ENCODE measurements at regions not wholly inside any gene's neighbourhood (a gene's known extent, or its start where the extent isn't known, plus 50 kb on each side); places are given as distances from the start of the nearest gene placed in this dataset.

DNA sequence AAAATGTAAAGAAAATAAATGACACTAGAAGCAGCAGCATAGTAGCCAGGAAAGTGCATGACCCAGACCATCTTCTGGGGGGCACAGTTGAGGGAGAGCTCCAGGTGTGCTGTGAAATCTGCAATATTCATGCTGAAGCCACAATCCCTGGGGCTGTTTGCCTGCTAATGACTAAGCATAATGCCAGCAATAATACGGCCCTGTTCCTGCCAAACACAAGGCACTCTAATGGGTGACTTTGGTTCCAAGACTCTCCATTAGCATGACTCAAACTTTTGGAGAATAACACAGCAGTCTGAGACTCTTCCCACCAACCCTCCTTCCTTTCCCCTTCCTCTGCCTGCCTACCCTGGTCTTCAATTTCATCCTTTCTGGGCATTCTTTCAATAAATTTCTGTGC, 77.9 kb upstream of the DOCK10 start:
- no peaks in the 10 kb centered on the region for H3K36me3 ChIP-seq (ENCODE audit: control insufficient read depth in 2 of 2, insufficient read depth in 1 of 2, low read length in 2 of 2)
- CTCF ChIA-PET = no interaction called here

DNA sequence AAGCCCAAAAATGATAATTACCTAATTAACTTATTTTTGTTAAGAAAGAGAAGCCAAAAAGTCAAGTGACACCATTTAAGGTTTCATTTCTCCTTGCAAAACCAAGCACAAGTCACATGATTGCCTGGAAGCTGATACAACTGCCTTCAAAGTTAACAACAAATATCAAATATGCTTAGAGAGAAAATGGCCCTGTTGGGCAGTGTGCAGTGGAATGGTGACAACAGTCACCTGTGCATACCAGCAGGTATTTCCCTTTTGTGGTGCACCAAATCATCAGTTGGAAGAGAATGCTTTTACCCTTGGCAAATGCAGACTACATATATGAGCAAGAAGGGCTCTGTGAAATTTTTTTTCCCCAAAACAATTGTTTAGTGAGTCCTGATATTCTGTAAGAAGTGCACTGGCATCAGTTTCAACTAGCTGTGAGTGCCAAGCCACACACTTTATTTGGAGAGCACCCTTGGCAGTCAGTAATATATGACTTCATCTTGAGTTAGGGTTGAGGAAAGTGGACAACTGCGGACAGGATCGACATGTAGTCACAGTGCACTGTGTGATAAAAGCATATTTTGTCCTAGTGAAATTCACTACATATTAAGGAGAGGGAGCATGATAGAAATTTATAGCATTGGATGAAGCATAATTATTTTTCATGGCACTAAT, 74.9 kb upstream of the DOCK10 start:
- TF ChIP-seq ZNF169 (tag by site-specific recombination; IDR thresholded peaks at IDR 0.05) (no peak), EGR2 (tag by site-specific recombination; IDR thresholded peaks at IDR 0.05; ENCODE audit: low read depth) (no peak), ZNF174 (tag by site-specific recombination; IDR thresholded peaks at IDR 0.05) (no peak), ZNF549 (tag by site-specific recombination; IDR thresholded peaks at IDR 0.05) (no peak), ZNF239 (tag by site-specific recombination; IDR thresholded peaks at IDR 0.05) (no peak)
- Histone ChIP-seq H3K4me1 (ENCODE audit: control insufficient read depth, insufficient read depth, low read length) (no peaks in the 10 kb centered on the region), H3K36me3 (ENCODE audit: control insufficient read depth in 2 of 2, insufficient read depth in 1 of 2, low read length in 2 of 2) (no peaks in the 10 kb centered on the region), H3K9me3 (ENCODE audit: control insufficient read depth, insufficient read depth, low read depth, low read length) (no peaks in the 10 kb centered on the region), H3K4me3 (ENCODE audit: low read depth, low read length) (no peak overlapping the region), H3K27ac (ENCODE audit: extremely low read depth, low read depth, low read length) (no peak overlapping the region)
- ChIA-PET CTCF (interaction anchor here (0.7 kb wide), 1 partner anchor 378 kb away, joined by 3 read pairs; no protein-coding TSS in a partner anchor), POLR2A (no interaction called here)

More for the DNA sequence above, 77.9 kb upstream of the DOCK10 start:
- POLR2A ChIA-PET = no interaction called here
- Histone ChIP-seq H3K4me3 (ENCODE audit: low read depth, low read length) (no peak overlapping the region), H3K27ac (ENCODE audit: extremely low read depth, low read depth, low read length) (no peak overlapping the region), H3K4me1 (ENCODE audit: control insufficient read depth, insufficient read depth, low read length) (no peaks in the 10 kb centered on the region), H3K9me3 (ENCODE audit: control insufficient read depth, insufficient read depth, low read depth, low read length) (no peaks in the 10 kb centered on the region)
- TF ChIP-seq KLF9 (tag by site-specific recombination; IDR thresholded peaks at IDR 0.05; ENCODE audit: low read depth) = no peak
- TF ChIP-seq ZEB2 (tag by site-specific recombination; IDR thresholded peaks at IDR 0.05) = no peak
- TF ChIP-seq, protein P1, sequence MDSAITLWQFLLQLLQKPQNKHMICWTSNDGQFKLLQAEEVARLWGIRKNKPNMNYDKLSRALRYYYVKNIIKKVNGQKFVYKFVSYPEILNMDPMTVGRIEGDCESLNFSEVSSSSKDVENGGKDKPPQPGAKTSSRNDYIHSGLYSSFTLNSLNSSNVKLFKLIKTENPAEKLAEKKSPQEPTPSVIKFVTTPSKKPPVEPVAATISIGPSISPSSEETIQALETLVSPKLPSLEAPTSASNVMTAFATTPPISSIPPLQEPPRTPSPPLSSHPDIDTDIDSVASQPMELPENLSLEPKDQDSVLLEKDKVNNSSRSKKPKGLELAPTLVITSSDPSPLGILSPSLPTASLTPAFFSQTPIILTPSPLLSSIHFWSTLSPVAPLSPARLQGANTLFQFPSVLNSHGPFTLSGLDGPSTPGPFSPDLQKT (IDR thresholded peaks at IDR 0.05; ENCODE audit: borderline replicate concordance, low read depth, low read length) = no peak
- TF ChIP-seq ZNF138 (tag by site-specific recombination; IDR thresholded peaks at IDR 0.05; ENCODE audit: borderline replicate concordance) = no peak
- no peak for TF ChIP-seq ZNF266 (tag by site-specific recombination; IDR thresholded peaks at IDR 0.05; ENCODE audit: low read depth)
- no peak for TF ChIP-seq ZNF274 (IDR thresholded peaks at IDR 0.05; ENCODE audit: low read length)
- TF ChIP-seq ZNF274 (tag by site-specific recombination; IDR thresholded peaks at IDR 0.05; ENCODE audit: borderline replicate concordance) = no peak

DNA sequence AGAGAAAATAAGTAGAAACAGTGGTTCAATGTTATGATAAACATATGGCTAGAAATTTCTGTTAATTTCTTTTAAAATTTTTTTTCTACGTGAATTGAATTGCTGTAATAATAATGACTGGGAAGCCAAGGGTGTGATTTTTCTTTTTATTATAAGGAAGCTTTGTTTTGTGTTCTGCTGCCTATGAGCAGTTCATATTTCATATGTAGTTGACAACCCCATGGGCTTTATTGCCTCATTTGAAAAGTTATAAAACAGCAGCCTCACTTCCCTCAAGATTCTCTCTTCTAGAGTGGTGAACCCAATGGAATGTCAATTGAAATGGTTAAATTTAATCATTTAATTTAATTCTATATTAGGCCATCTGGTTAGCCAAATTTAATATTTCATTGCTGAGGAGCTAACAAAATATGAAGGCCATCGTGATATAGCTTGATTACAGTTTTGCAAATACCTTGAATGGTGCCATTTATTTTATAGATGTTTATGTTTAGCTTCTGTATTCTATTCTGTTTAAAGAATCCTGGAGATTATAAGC, 72.6 kb upstream of the DOCK10 start:
- CTCF ChIA-PET = interaction anchor here (0.6 to 1.0 kb wide), 2 partner anchors 444 to 545 kb away, joined by 3 to 4 read pairs; no protein-coding TSS in a partner anchor
- no peaks in the 10 kb centered on the region for H3K4me1 ChIP-seq (ENCODE audit: control insufficient read depth, insufficient read depth, low read length)
- POLR2A ChIA-PET = no interaction called here
- TF ChIP-seq ZNF302 (tag by site-specific recombination; IDR thresholded peaks at IDR 0.05; ENCODE audit: low read depth) (no peak), ZNF473 (tag by site-specific recombination; IDR thresholded peaks at IDR 0.05) (no peak), ZNF544 (tag by site-specific recombination; IDR thresholded peaks at IDR 0.05) (no peak), ZNF335 (tag by site-specific recombination; conservative IDR thresholded peaks at IDR 0.05) (no peak), MEIS1 (CRISPR knock-in tag; IDR thresholded peaks at IDR 0.05; ENCODE audit: borderline replicate concordance) (no peak), ZNF341 (tag by site-specific recombination; IDR thresholded peaks at IDR 0.05; ENCODE audit: low read depth) (no peak), ZNF768 (tag by site-specific recombination; IDR thresholded peaks at IDR 0.05) (no peak), ZNF174 (tag by site-specific recombination; IDR thresholded peaks at IDR 0.05) (no peak), ZNF596 (tag by site-specific recombination; IDR thresholded peaks at IDR 0.05) (no peak)
- TF ChIP-seq, protein P2, sequence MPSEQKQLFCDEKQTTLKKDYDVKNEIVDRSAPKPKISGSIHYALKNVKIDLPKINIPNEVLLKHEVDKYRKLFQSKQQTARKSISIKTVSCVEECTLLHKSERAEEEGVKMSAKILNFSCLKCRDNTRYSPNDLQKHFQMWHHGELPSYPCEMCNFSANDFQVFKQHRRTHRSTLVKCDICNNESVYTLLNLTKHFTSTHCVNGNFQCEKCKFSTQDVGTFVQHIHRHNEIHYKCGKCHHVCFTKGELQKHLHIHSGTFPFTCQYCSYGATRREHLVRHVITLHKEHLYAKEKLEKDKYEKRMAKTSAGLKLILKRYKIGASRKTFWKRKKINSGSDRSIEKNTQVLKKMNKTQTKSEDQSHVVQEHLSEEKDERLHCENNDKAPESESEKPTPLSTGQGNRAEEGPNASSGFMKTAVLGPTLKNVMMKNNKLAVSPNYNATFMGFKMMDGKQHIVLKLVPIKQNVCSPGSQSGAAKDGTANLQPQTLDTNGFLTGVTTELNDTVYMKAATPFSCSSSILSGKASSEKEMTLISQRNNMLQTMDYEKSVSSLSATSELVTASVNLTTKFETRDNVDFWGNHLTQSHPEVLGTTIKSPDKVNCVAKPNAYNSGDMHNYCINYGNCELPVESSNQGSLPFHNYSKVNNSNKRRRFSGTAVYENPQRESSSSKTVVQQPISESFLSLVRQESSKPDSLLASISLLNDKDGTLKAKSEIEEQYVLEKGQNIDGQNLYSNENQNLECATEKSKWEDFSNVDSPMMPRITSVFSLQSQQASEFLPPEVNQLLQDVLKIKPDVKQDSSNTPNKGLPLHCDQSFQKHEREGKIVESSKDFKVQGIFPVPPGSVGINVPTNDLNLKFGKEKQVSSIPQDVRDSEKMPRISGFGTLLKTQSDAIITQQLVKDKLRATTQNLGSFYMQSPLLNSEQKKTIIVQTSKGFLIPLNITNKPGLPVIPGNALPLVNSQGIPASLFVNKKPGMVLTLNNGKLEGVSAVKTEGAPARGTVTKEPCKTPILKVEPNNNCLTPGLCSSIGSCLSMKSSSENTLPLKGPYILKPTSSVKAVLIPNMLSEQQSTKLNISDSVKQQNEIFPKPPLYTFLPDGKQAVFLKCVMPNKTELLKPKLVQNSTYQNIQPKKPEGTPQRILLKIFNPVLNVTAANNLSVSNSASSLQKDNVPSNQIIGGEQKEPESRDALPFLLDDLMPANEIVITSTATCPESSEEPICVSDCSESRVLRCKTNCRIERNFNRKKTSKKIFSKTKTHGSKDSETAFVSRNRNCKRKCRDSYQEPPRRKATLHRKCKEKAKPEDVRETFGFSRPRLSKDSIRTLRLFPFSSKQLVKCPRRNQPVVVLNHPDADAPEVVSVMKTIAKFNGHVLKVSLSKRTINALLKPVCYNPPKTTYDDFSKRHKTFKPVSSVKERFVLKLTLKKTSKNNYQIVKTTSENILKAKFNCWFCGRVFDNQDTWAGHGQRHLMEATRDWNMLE (tag by site-specific recombination; conservative IDR thresholded peaks at IDR 0.05; ENCODE audit: low read depth) = no peak
- TF ChIP-seq, protein P3, sequence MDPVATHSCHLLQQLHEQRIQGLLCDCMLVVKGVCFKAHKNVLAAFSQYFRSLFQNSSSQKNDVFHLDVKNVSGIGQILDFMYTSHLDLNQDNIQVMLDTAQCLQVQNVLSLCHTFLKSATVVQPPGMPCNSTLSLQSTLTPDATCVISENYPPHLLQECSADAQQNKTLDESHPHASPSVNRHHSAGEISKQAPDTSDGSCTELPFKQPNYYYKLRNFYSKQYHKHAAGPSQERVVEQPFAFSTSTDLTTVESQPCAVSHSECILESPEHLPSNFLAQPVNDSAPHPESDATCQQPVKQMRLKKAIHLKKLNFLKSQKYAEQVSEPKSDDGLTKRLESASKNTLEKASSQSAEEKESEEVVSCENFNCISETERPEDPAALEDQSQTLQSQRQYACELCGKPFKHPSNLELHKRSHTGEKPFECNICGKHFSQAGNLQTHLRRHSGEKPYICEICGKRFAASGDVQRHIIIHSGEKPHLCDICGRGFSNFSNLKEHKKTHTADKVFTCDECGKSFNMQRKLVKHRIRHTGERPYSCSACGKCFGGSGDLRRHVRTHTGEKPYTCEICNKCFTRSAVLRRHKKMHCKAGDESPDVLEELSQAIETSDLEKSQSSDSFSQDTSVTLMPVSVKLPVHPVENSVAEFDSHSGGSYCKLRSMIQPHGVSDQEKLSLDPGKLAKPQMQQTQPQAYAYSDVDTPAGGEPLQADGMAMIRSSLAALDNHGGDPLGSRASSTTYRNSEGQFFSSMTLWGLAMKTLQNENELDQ (tag by site-specific recombination; IDR thresholded peaks at IDR 0.05; ENCODE audit: low read depth) = no peak

More for the DNA sequence above, 72.6 kb upstream of the DOCK10 start:
- no peak overlapping the region for H3K4me3 ChIP-seq (ENCODE audit: low read depth, low read length)
- H3K36me3 ChIP-seq (ENCODE audit: control insufficient read depth in 2 of 2, insufficient read depth in 1 of 2, low read length in 2 of 2) = no peaks in the 10 kb centered on the region
- no peaks in the 10 kb centered on the region for H3K9me3 ChIP-seq (ENCODE audit: control insufficient read depth, insufficient read depth, low read depth, low read length)
- no peak overlapping the region for H3K27ac ChIP-seq (ENCODE audit: extremely low read depth, low read depth, low read length)

All from HEK293 (cell line).